HepG2 (cell line): ENCODE measurements at regions not wholly inside any gene's neighbourhood (a gene's known extent, or its start where the extent isn't known, plus 50 kb on each side); places are given as distances from the start of the nearest gene placed in this dataset.

Source experiments
- ATAC-seq: fragments of 200-7000 bp; cut with Tn5 transposase; 3 replicates; pipeline ENCODE4 v1.9.1; 2020; ENCODE audit warnings: mild to moderate bottlenecking, moderate library complexity
- BruUV-seq: library from RNA; stranded (reverse); fragments of 400-500 nt; replicated peaks from 2 replicates; lab custom pipeline; 2021; lab: Mats Ljungman, UMichigan
- CTCF ChIA-PET: fragments of 300-600 bp; formaldehyde crosslinking; extraction: SDS; loops from one replicate; lab custom pipeline; 2021; ENCODE audit warnings: low total read pairs, inconsistent platforms, low intra/inter-chr PET ratio; lab: Yijun Ruan, JAX
- POLR2A ChIA-PET: fragments of 350-600 bp; sonication (Branson Sonifier 250); formaldehyde crosslinking; loops from one replicate; lab custom pipeline; 2020; ENCODE audit warnings: antibody characterized with exemption, inconsistent platforms; lab: Yijun Ruan, JAX
- DNase-seq: peaks from one replicate; pipeline ENCODE4 v3.0.0-alpha.2; 2015; ENCODE audit warnings: low spot score
- FAIRE-seq: peaks from 3 replicates; lab custom pipeline; 2011; peaks lifted over from hg19 to GRCh38; lab: Jason Lieb, UNC
- H2AFZ ChIP-seq: one replicate; pipeline ENCODE4 v1.6.1; 2011; ENCODE audit warnings: low read length, inconsistent platforms
- H3K27ac ChIP-seq: fragments of 300-600 bp; 3 replicates; pipeline ENCODE4 v1.8.0; 2011; ENCODE audit warnings: mixed run types, mild to moderate bottlenecking, mixed read lengths, low read length, inconsistent platforms; ENCODE audit not compliant: insufficient read depth; ENCODE audit errors: extremely low read length
- H3K27me3 ChIP-seq, 2 experiments: fragments of 200-600 bp in 1 of 2; 2 replicates in 1 of 2; 3 replicates in 1 of 2; pipeline versions ENCODE4 v1.6.0 to v1.8.0; 2011; ENCODE audit warnings: low read length in 2 of 2, mild to moderate bottlenecking in 2 of 2, moderate library complexity in 2 of 2, inconsistent platforms in 1 of 2; ENCODE audit not compliant: insufficient read depth in 2 of 2, control insufficient read depth in 1 of 2
- H3K36me3 ChIP-seq, 2 experiments: fragments of 200-600 bp in 1 of 2; replicated peaks in 1 of 2; 2 replicates in 1 of 2; 3 replicates in 1 of 2; pipeline versions ENCODE4 v1.5.1 to v1.8.0; 2011; ENCODE audit warnings: low read length in 2 of 2, inconsistent platforms in 1 of 2; ENCODE audit not compliant: insufficient read depth in 2 of 2, control insufficient read depth in 1 of 2
- H3K4me1 ChIP-seq: 2 replicates; pipeline ENCODE4 v1.5.1; 2012; ENCODE audit warnings: low read length, inconsistent platforms; ENCODE audit not compliant: insufficient read depth
- H3K4me2 ChIP-seq: 2 replicates; pipeline ENCODE4 v1.6.0; 2011; ENCODE audit warnings: low read depth, low read length, inconsistent platforms
- H3K4me3 ChIP-seq, 3 experiments: fragments of 200-600 bp in 1 of 3; sonication (generic), shearing (Covaris generic) in 1 of 3; replicated peaks in 1 of 3; 2 replicates each; pipeline ENCODE4 v1.5.1; 2011 to 2016; ENCODE audit warnings: low read length in 3 of 3, inconsistent platforms in 2 of 3, low read depth in 2 of 3, mild to moderate bottlenecking in 2 of 3, control low read depth in 1 of 3, mixed read lengths in 1 of 3; ENCODE audit not compliant: insufficient read depth in 1 of 3
- H3K79me2 ChIP-seq: one replicate; pipeline ENCODE4 v1.6.1; 2011; ENCODE audit warnings: low read length, inconsistent platforms; ENCODE audit not compliant: insufficient read depth
- H3K9ac ChIP-seq: 2 replicates; pipeline ENCODE4 v1.6.0; 2011; ENCODE audit warnings: mild to moderate bottlenecking, low read depth, low read length, inconsistent platforms; ENCODE audit not compliant: insufficient read depth
- H3K9me3 ChIP-seq: 2 replicates; pipeline ENCODE4 v1.5.1; 2012; ENCODE audit warnings: mild to moderate bottlenecking, low read length
- H4K20me1 ChIP-seq: 2 replicates; pipeline ENCODE4 v1.6.0; 2011; ENCODE audit warnings: inconsistent platforms, mild to moderate bottlenecking, low read length, moderate library complexity; ENCODE audit not compliant: insufficient read depth
- EEA1 ChIP-seq: sonication (generic); formaldehyde crosslinking; IDR thresholded peaks from 2 replicates; pipeline ENCODE4 v1.5.1; 2020; ENCODE audit warnings: mild to moderate bottlenecking, missing genetic modification reagents, borderline replicate concordance
- FOXM1 ChIP-seq: sonication (generic); formaldehyde crosslinking; IDR thresholded peaks from 2 replicates; pipeline ENCODE4 v1.5.0; 2020; ENCODE audit warnings: missing genetic modification reagents
- SOX13 ChIP-seq, 3 experiments: fragments of 450-650 bp in 1 of 3; sonication (generic) in 1 of 3; formaldehyde crosslinking in 1 of 3; IDR thresholded peaks in 2 of 3; conservative IDR thresholded peaks in 1 of 3; 2 replicates each; pipeline versions ENCODE4 v1.5.0 to v1.6.1; 2016 to 2020; ENCODE audit warnings: antibody characterized with exemption in 1 of 3, mild to moderate bottlenecking in 1 of 3, missing compliant biosample characterization in 1 of 3, missing genetic modification reagents in 1 of 3, moderate library complexity in 1 of 3
- ZNF407 ChIP-seq: sonication (generic); formaldehyde crosslinking; IDR thresholded peaks from one replicate; pipeline ENCODE4 v1.5.1; 2020; ENCODE audit warnings: mild to moderate bottlenecking, missing genetic modification reagents; ENCODE audit errors: not compliant biosample characterization
- WGBS: methylation state at CpG from one replicate; pipeline ENCODE4 v1.1.6; 2017; ENCODE audit warnings: low lambda C conversion rate; 5-methylcytosine and 5-hydroxymethylcytosine counted together
- in situ Hi-C: cut with HindIII; loops from 2 replicates; pipeline ENCODE4 v1.10.0; 2017; ENCODE audit warnings: low pct_unique_long_range_greater_than_20kb; ENCODE audit not compliant: extremely low pct_ligation_motif_present
- intact Hi-C: fragments of 100-400 bp; cut with micrococcal nuclease; formaldehyde crosslinking; loops from one replicate; pipeline ENCODE4 v1.10.0; 2022; ENCODE audit not compliant: unreplicated experiment
- TF ChIP-seq, protein P1 (sequence below): sonication (generic); formaldehyde crosslinking; conservative IDR thresholded peaks from 2 replicates; pipeline ENCODE4 v1.4.0; 2020; ENCODE audit warnings: missing genetic modification reagents

GRCh38 chr2:83596592-83597282 is 862.3 kb downstream of the SUCLG1 start (continued):
- TF ChIP-seq ZNF407 (CRISPR knock-in tag) (no peak), FOXM1 (CRISPR knock-in tag) (no peak)
- TF ChIP-seq, all 625 proteins: peak for 0

DNA sequence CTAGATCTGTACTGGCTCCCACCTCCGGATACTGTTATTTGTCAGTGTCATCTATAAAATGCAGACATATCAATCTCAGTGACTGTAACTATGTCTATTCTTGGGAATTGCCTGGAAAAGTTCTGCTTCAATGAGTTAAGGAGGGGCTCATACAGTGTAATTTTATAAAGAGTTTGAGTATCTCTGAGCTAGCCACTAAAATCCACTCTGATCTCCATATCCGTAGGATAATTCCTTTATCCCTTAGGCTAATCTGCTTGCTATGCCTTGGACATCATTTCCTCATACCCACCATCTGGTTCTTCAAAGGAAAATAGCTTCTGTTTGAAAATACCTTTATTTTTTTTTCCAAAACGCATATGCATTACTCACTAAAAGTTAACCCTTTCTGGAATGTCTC is 863.2 kb downstream of the SUCLG1 start:
- Histone ChIP-seq H3K4me3 (no peak overlapping the region), H3K27ac (no peak overlapping the region), H3K9ac (no peak overlapping the region), H3K9me3 (peaks cover 74% of the 10 kb centered on the region), H3K79me2 (no peaks in the 10 kb centered on the region), H3K4me1 (no peaks in the 10 kb centered on the region), H3K4me2 (no peak overlapping the region), H2AFZ (no peak overlapping the region), H4K20me1 (no peaks in the 10 kb centered on the region), H3K36me3 (no peaks in the 10 kb centered on the region), H3K27me3 (no peaks in the 10 kb centered on the region)
- DNase-seq (no peak), ATAC-seq (no peak), FAIRE-seq (no peak)
- ChIA-PET POLR2A (no interaction called here), CTCF (no interaction called here)
- no TSS peak for BruUV-seq
- TF ChIP-seq EEA1 (CRISPR knock-in tag) (no peak), SOX13 (IDR thresholded peaks at IDR 0.05) (no peak), SOX13 (CRISPR knock-in tag; conservative IDR thresholded peaks at IDR 0.05 in 1 of 2, IDR thresholded peaks at IDR 0.05 in 1 of 2) (no peak)
- TF ChIP-seq, protein P1, sequence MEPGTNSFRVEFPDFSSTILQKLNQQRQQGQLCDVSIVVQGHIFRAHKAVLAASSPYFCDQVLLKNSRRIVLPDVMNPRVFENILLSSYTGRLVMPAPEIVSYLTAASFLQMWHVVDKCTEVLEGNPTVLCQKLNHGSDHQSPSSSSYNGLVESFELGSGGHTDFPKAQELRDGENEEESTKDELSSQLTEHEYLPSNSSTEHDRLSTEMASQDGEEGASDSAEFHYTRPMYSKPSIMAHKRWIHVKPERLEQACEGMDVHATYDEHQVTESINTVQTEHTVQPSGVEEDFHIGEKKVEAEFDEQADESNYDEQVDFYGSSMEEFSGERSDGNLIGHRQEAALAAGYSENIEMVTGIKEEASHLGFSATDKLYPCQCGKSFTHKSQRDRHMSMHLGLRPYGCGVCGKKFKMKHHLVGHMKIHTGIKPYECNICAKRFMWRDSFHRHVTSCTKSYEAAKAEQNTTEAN (CRISPR knock-in tag) = no peak
- intact Hi-C loops (no loop called here), in situ Hi-C loops (no loop called here)
- WGBS = under 1% methylated on average over 3 of the region's 3 CpGs
